Adrenal gland (tissue), 9 donors: ENCODE measurements at regions not wholly inside any gene's neighbourhood (a gene's known extent, or its start where the extent isn't known, plus 50 kb on each side); places are given as distances from the start of the nearest gene placed in this dataset.

Experiments used
- DNase-seq, 7 donors: peaks; one replicate each; pipeline ENCODE4 v3.0.0-alpha.2; 2019 to 2020
- H3K27ac ChIP-seq, 5 donors: fragments of 200-600 bp; sonication (generic) in 4 of 5; 1 replicate in 3 of 5; 2 replicates in 2 of 5; pipeline versions ENCODE4 v1.5.1 to v1.8.0; 2016 to 2020; ENCODE audit warnings: mild to moderate bottlenecking in 1 of 5
- H3K27me3 ChIP-seq: fragments of 200-600 bp; 2 replicates; pipeline ENCODE4 v1.8.0; 2021
- H3K36me3 ChIP-seq, 2 donors: fragments of 200-600 bp; replicated peaks in 1 of 2; 1 replicate in 1 of 2; 2 replicates in 1 of 2; pipeline versions ENCODE4 v1.5.1 to v1.8.0; 2018 to 2022
- H3K4me1 ChIP-seq, 2 donors: fragments of 200-600 bp; replicated peaks in 1 of 2; 1 replicate in 1 of 2; 2 replicates in 1 of 2; pipeline versions ENCODE4 v1.5.1 to v1.8.0; 2018 to 2021
- H3K4me3 ChIP-seq, 4 donors: fragments of 200-600 bp; sonication (generic) in 3 of 4; one replicate each; pipeline ENCODE4 v1.5.1; 2016 to 2018
- H3K9me3 ChIP-seq, 3 donors: fragments of 200-600 bp; sonication (generic) in 1 of 3; replicated peaks in 1 of 3; 1 replicate in 2 of 3; 2 replicates in 1 of 3; pipeline versions ENCODE4 v1.5.1 to v1.8.0; 2016 to 2021
- CTCF ChIP-seq, 6 experiments: fragments of 450-650 bp in 4 of 6; fragments of 200-600 bp in 2 of 6; sonication (generic) in 1 of 6; IDR thresholded peaks; 1 replicate in 5 of 6; 2 replicates in 1 of 6; pipeline versions ENCODE4 v1.5.1 to v1.8.0; 2016 to 2021; ENCODE audit warnings: antibody characterized with exemption in 6 of 6, mild to moderate bottlenecking in 2 of 6, moderate library complexity in 1 of 6
- POLR2A ChIP-seq, 2 donors: fragments of 450-650 bp; IDR thresholded peaks; one replicate each; pipeline ENCODE4 v1.6.1; 2017; ENCODE audit warnings: antibody characterized with exemption in 2 of 2, mild to moderate bottlenecking in 2 of 2, moderate library complexity in 1 of 2
- WGBS, 4 donors: extraction: QIAGEN DNeasy Blood & Tissue Kit in 2 of 4; methylation state at CpG; one replicate each; pipeline versions ENCODE4 v1.1.5 to v1.1.7; 2013 to 2017; 5-methylcytosine and 5-hydroxymethylcytosine counted together
- intact Hi-C, 2 donors: fragments of 100-400 bp; cut with DNase I; formaldehyde crosslinking; loops; one replicate each; pipeline versions ENCODE4 v1.14.1 to v1.15.0; 2022 to 2023
- donor health status: healthy with polysubstance abuse.
- donor health status: Bipolar disorder and iron deficiency.
- donor health status: DM: yes; HTN: yes; CAD: no.
- donor health status: DM: no; HTN: no; CAD: no.
- donor health status: DM: no; HTN: no; CAD: no.

GRCh38 chr15:39414201-39414600, 166.7 kb upstream of the THBS1 start:
- DNase-seq = no peak
- no peak for TF ChIP-seq POLR2A (IDR thresholded peaks at IDR 0.05)
- TF ChIP-seq CTCF (IDR thresholded peaks at IDR 0.05) = no peak
- H3K27ac ChIP-seq = no peak overlapping the region
- 76 to 84% (median 80%) methylated on average over 4 of the region's 4 CpGs for WGBS, 4 donors
- no peaks in the 10 kb centered on the region for H3K4me1 ChIP-seq
- no peaks in the 10 kb centered on the region for H3K27me3 ChIP-seq
- H3K9me3 ChIP-seq = no peaks in the 10 kb centered on the region
- intact Hi-C loops = no loop called here
- H3K4me3 ChIP-seq = no peak overlapping the region
- no peaks in the 10 kb centered on the region for H3K36me3 ChIP-seq

- no peaks in the 10 kb centered on the region for H3K4me1 ChIP-seq
- intact Hi-C loops = no loop called here
- WGBS, 4 donors = 37 to 100% (median 44%) methylated on average over 1 to 2 of the region's 2 CpGs
- no peaks in the 10 kb centered on the region for H3K36me3 ChIP-seq
- H3K27ac ChIP-seq = no peak overlapping the region
- TF ChIP-seq CTCF (IDR thresholded peaks at IDR 0.05) = no peak
- no peak for TF ChIP-seq POLR2A (IDR thresholded peaks at IDR 0.05)
- H3K4me3 ChIP-seq = no peak overlapping the region
- no peaks in the 10 kb centered on the region for H3K9me3 ChIP-seq
- no peaks in the 10 kb centered on the region for H3K27me3 ChIP-seq
- DNase-seq = no peak
Observed at GRCh38 chr15:39415634-39416033, 165.2 kb upstream of the THBS1 start.

GRCh38 chr15:39416258-39416657, 164.6 kb upstream of the THBS1 start:
- Histone ChIP-seq H3K27me3 (no peaks in the 10 kb centered on the region), H3K4me1 (no peaks in the 10 kb centered on the region), H3K9me3 (no peaks in the 10 kb centered on the region), H3K36me3 (no peaks in the 10 kb centered on the region), H3K4me3 (no peak overlapping the region), H3K27ac (no peak overlapping the region)
- no peak for TF ChIP-seq POLR2A (IDR thresholded peaks at IDR 0.05)
- no peak for TF ChIP-seq CTCF (IDR thresholded peaks at IDR 0.05)
- intact Hi-C loops = no loop called here
- WGBS, 4 donors = 75 to 91% (median 89%) methylated on average over 4 of the region's 4 CpGs
- DNase-seq = no peak

- Histone ChIP-seq H3K9me3 (no peaks in the 10 kb centered on the region), H3K36me3 (no peaks in the 10 kb centered on the region), H3K27me3 (no peaks in the 10 kb centered on the region), H3K4me3 (no peak overlapping the region), H3K4me1 (no peaks in the 10 kb centered on the region), H3K27ac (no peak overlapping the region)
- intact Hi-C loops = no loop called here
- 67 to 76% (median 71%) methylated on average over 6 of the region's 6 CpGs for WGBS, 4 donors
- DNase-seq = no peak
- no peak for TF ChIP-seq POLR2A (IDR thresholded peaks at IDR 0.05)
- TF ChIP-seq CTCF (IDR thresholded peaks at IDR 0.05) = no peak
Observed at GRCh38 chr15:39417366-39418134, 163.3 kb upstream of the THBS1 start.
